HS-5 (cell line): ENCODE measurements at regions not wholly inside any gene's neighbourhood (a gene's known extent, or its start where the extent isn't known, plus 50 kb on each side); places are given as distances from the start of the nearest gene placed in this dataset.
"Not testable (repeated sequence)": the region's sequence is repeated elsewhere in the genome, so short reads cannot be mapped to it uniquely, and the experiment has no call there.

Experiments used
- DNase-seq: peaks from one replicate; pipeline ENCODE4 v3.0.0-alpha.2; 2012; ENCODE audit warnings: low read depth

- DNase-seq = peak; percentile 65
Measured at GRCh38 chr18:67864677-67865340, 348.3 kb upstream of the DSEL start.

- DNase-seq = peak; percentile 18
Measured at GRCh38 chr18:67862069-67862468, 345.5 kb upstream of the DSEL start.

- DNase-seq = no peak
Measured at GRCh38 chr18:67854340-67854739, 337.8 kb upstream of the DSEL start.

GRCh38 chr18:67846422-67847098, 330.0 kb upstream of the DSEL start:
- no peak for DNase-seq

GRCh38 chr18:67845035-67845434, 328.5 kb upstream of the DSEL start:
- no peak for DNase-seq

GRCh38 chr18:67840379-67840778, 323.9 kb upstream of the DSEL start:
- no peak for DNase-seq

GRCh38 chr18:67818432-67818831, 301.9 kb upstream of the DSEL start:
- no peak for DNase-seq

- DNase-seq = no peak
Measured at GRCh38 chr18:67815280-67815679, 298.8 kb upstream of the DSEL start.

GRCh38 chr18:67813380-67814028, 297.0 kb upstream of the DSEL start:
- DNase-seq = no peak

- DNase-seq = no peak
Measured at GRCh38 chr18:67805261-67805660, 288.7 kb upstream of the DSEL start.

- no peak for DNase-seq
Measured at GRCh38 chr18:67794521-67794920, 278.0 kb upstream of the DSEL start.

- DNase-seq = no peak
Measured at GRCh38 chr18:67790527-67790926, 274.0 kb upstream of the DSEL start.

GRCh38 chr18:67789165-67789545, 272.6 kb upstream of the DSEL start:
- DNase-seq = no peak

- no peak for DNase-seq
Measured at GRCh38 chr18:67788310-67789164, 272.0 kb upstream of the DSEL start.

GRCh38 chr18:67783196-67783946, 266.9 kb upstream of the DSEL start:
- peak; percentile 78 for DNase-seq

- no peak for DNase-seq
Measured at GRCh38 chr18:67778016-67778415, 261.5 kb upstream of the DSEL start.

GRCh38 chr18:67776929-67777328, 260.4 kb upstream of the DSEL start:
- DNase-seq = no peak

GRCh38 chr18:67771271-67771670, 254.8 kb upstream of the DSEL start:
- peak; percentile 40 for DNase-seq

- DNase-seq = no peak
Measured at GRCh38 chr18:67770520-67770919, 254.0 kb upstream of the DSEL start.

GRCh38 chr18:67766930-67767329, 250.4 kb upstream of the DSEL start:
- peak; percentile 71 for DNase-seq

GRCh38 chr18:67752211-67752610, 235.7 kb upstream of the DSEL start:
- DNase-seq = not testable (repeated sequence)

GRCh38 chr18:67742954-67743353, 226.4 kb upstream of the DSEL start:
- DNase-seq = no peak
